ACHN (cell line): ENCODE measurements at regions not wholly inside any gene's neighbourhood (a gene's known extent, or its start where the extent isn't known, plus 50 kb on each side); places are given as distances from the start of the nearest gene placed in this dataset.
"Not testable (repeated sequence)": the region's sequence is repeated elsewhere in the genome, so short reads cannot be mapped to it uniquely, and the experiment has no call there.

Experiments used
- DNase-seq: peaks from one replicate; pipeline ENCODE4 v3.0.0-alpha.2; 2015
- in situ Hi-C: cut with HindIII; loops from 2 replicates; pipeline ENCODE4 v1.10.0; 2017; ENCODE audit warnings: low sequenced_read_pairs, low pct_ligation_motif_present, low pct_unique_long_range_greater_than_20kb

- in situ Hi-C loops = no loop called here
- DNase-seq = no peak
These were observed 499.3 kb downstream of the IRS1 start for GRCh38 chr2:226300196-226300886.

- no peak for DNase-seq
- in situ Hi-C loops = no loop called here
These were observed 499.8 kb downstream of the IRS1 start for GRCh38 chr2:226299771-226300170.

- DNase-seq = no peak
- in situ Hi-C loops = no loop called here
These were observed 503.9 kb downstream of the IRS1 start for GRCh38 chr2:226295681-226296080.

- no peak for DNase-seq
- in situ Hi-C loops = no loop called here
These were observed 504.5 kb downstream of the IRS1 start for GRCh38 chr2:226295123-226295522.

GRCh38 chr2:226291281-226291680 is 508.3 kb downstream of the IRS1 start:
- in situ Hi-C loops, DNase-seq: not testable (repeated sequence)

- in situ Hi-C loops = no loop called here
- no peak for DNase-seq
These were observed 512.7 kb downstream of the IRS1 start for GRCh38 chr2:226286916-226287315.

- in situ Hi-C loops = no loop called here
- no peak for DNase-seq
These were observed 515.8 kb downstream of the IRS1 start for GRCh38 chr2:226283796-226284195.

GRCh38 chr2:226282151-226282550 is 517.5 kb downstream of the IRS1 start:
- no peak for DNase-seq
- in situ Hi-C loops = no loop called here

- DNase-seq, in situ Hi-C loops: not testable (repeated sequence)
These were observed 519.5 kb downstream of the IRS1 start for GRCh38 chr2:226280136-226280535.

GRCh38 chr2:226275215-226275614 is 524.4 kb downstream of the IRS1 start:
- in situ Hi-C loops = no loop called here
- no peak for DNase-seq

- in situ Hi-C loops = no loop called here
- DNase-seq = no peak
These were observed 525.5 kb downstream of the IRS1 start for GRCh38 chr2:226274143-226274542.

- no peak for DNase-seq
- in situ Hi-C loops = no loop called here
These were observed 526.2 kb downstream of the IRS1 start for GRCh38 chr2:226273440-226273839.

GRCh38 chr2:226272435-226272834 is 527.2 kb downstream of the IRS1 start:
- in situ Hi-C loops = no loop called here

GRCh38 chr2:226270285-226271058 is 529.1 kb downstream of the IRS1 start:
- in situ Hi-C loops = no loop called here

More at GRCh38 chr2:226272435-226272834, 527.2 kb downstream of the IRS1 start:
- DNase-seq = no peak

GRCh38 chr2:226267516-226268289 is 531.9 kb downstream of the IRS1 start:
- no peak for DNase-seq
- in situ Hi-C loops = no loop called here

More at GRCh38 chr2:226270285-226271058, 529.1 kb downstream of the IRS1 start:
- DNase-seq = no peak

- in situ Hi-C loops = no loop called here
- no peak for DNase-seq
These were observed 542.8 kb downstream of the IRS1 start for GRCh38 chr2:226256709-226257376.

- in situ Hi-C loops = no loop called here
- no peak for DNase-seq
These were observed 543.4 kb downstream of the IRS1 start for GRCh38 chr2:226256237-226256636.

GRCh38 chr2:226251661-226252060 is 548.0 kb downstream of the IRS1 start:
- in situ Hi-C loops = no loop called here
- DNase-seq = no peak
